ENCODE measurements at regions not wholly inside any gene's neighbourhood (a gene's known extent, or its start where the extent isn't known, plus 50 kb on each side); places are given as distances from the start of the nearest gene placed in this dataset.

DNA sequence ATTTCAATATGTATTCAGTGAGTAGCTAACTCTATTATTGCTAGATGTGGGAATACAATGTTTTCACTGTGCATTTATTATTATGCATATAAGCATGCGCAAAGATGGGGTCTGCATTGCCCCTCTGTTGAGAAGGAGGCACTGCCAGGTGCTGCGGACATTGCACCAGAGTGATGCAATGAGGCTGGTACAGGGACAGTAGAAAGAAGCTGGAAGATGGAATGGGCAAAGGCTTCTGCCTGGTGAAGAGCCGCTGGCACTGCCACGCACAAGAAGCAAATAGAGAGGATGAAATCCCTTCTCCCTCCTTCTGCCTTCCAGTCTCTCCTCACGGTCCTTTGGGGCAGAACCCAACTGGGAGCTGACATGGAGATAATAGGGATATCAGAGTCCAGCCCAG lies 154.5 kb upstream of the TNFAIP3 start:
- no CpG with 5 or more reads among the region's 5 CpGs for WGBS (ENCODE audit: extremely low coverage, insufficient read length, low lambda C conversion rate)
- DNase-seq = no peak
- no peak overlapping the region for H3K23ac ChIP-seq (ENCODE audit: insufficient read length, low read depth, low read length)
- no peak overlapping the region for H4K8ac ChIP-seq (replicated peaks; ENCODE audit: insufficient read length, low read depth, low read length)
- no peak overlapping the region for H2AK5ac ChIP-seq (ENCODE audit: insufficient read length, low read length)
- H4K91ac ChIP-seq (ENCODE audit: insufficient read length, low read depth, low read length) = no peak overlapping the region
- no peak overlapping the region for H3K18ac ChIP-seq (ENCODE audit: insufficient read length, low read depth, low read length)
- no peak overlapping the region for H2BK20ac ChIP-seq (ENCODE audit: low read depth, low read length, poor library complexity, severe bottlenecking)
- no peaks in the 10 kb centered on the region for H3K27me3 ChIP-seq (ENCODE audit: insufficient read depth, low read length)
- no peak overlapping the region for H3K4ac ChIP-seq (ENCODE audit: low read depth, low read length)
- H3K23me2 ChIP-seq (ENCODE audit: insufficient read length, low read depth, low read length, poor library complexity, severe bottlenecking) = no peaks in the 10 kb centered on the region
- H3T11ph ChIP-seq (ENCODE audit: low read length) = no peak overlapping the region
- H3K9ac ChIP-seq (ENCODE audit: extremely low read depth, insufficient read length, low read length) = no peak overlapping the region
- TF ChIP-seq CTCF (conservative IDR thresholded peaks at IDR 0.05) = no peak
- no peak overlapping the region for H3K4me2 ChIP-seq (ENCODE audit: insufficient read depth, insufficient read length, low read length)
- no peak overlapping the region for H2BK120ac ChIP-seq (ENCODE audit: low read depth, low read length, poor library complexity, severe bottlenecking)
- H4K5ac ChIP-seq (ENCODE audit: insufficient read length, low read depth, low read length) = no peak overlapping the region
- H2AFZ ChIP-seq (ENCODE audit: low read length) = no peak overlapping the region
- H3K79me1 ChIP-seq (ENCODE audit: insufficient read depth, low read depth, low read length, poor library complexity, severe bottlenecking) = no peaks in the 10 kb centered on the region
- no peaks in the 10 kb centered on the region for H3K4me1 ChIP-seq (ENCODE audit: insufficient read depth, low read length)
- no peak overlapping the region for H3K56ac ChIP-seq (ENCODE audit: insufficient read length, low read depth, low read length)
- Mint-ChIP-seq H3K27me3 (ENCODE audit: low read depth) (peaks cover 9% of the 10 kb centered on the region), H3K9me3 (no peaks in the 10 kb centered on the region; a peak in 1 of 5 replicates), H3K27ac (no peak overlapping the region), H3K36me3 (ENCODE audit: insufficient read depth in 1 of 3, low read depth in 3 of 3) (no peaks in the 10 kb centered on the region), H3K4me1 (peaks cover 6 to 7% of the 10 kb centered on the region in 2 experiments; a peak in 3 of 4 replicates), H3K4me3 (no peak overlapping the region)
- H3K14ac ChIP-seq (ENCODE audit: insufficient read depth, low read length) = no peak overlapping the region
- no peaks in the 10 kb centered on the region; the same call in 1 of the 2 replicates for H3K79me2 ChIP-seq (ENCODE audit: insufficient read depth, low read length)
- no peak overlapping the region for H2BK12ac ChIP-seq (ENCODE audit: insufficient read length, low read depth, low read length)
- no peak overlapping the region for H2BK5ac ChIP-seq (ENCODE audit: insufficient read length, low read length)
- no peak overlapping the region for H3K27ac ChIP-seq (ENCODE audit: insufficient read length, low read depth, low read length)
- H2BK15ac ChIP-seq (ENCODE audit: low read depth, low read length) = no peak overlapping the region
- no peaks in the 10 kb centered on the region for H3K9me3 ChIP-seq (ENCODE audit: control insufficient read depth, low read depth, low read length)
- no peaks in the 10 kb centered on the region for H4K20me1 ChIP-seq (ENCODE audit: control insufficient read depth, insufficient read depth, insufficient read length)

All from H9 (cell line).